Left forelimb (tissue), 1 donor: ENCODE measurements at regions not wholly inside any gene's neighbourhood (a gene's known extent, or its start where the extent isn't known, plus 50 kb on each side); places are given as distances from the start of the nearest gene placed in this dataset.

Experiments used
- DNase-seq: peaks from one replicate; pipeline ENCODE4 v3.0.0-alpha.2; 2018; ENCODE audit warnings: low spot score

- DNase-seq, result no peak
Measured at GRCh38 chr2:14910654-14911053, 278.1 kb downstream of the LRATD1 start.

- DNase-seq, result no peak
Measured at GRCh38 chr2:14915983-14916382, 283.5 kb downstream of the LRATD1 start.

- DNase-seq, result no peak
Measured at GRCh38 chr2:14923820-14924580, 291.5 kb downstream of the LRATD1 start.

DNA sequence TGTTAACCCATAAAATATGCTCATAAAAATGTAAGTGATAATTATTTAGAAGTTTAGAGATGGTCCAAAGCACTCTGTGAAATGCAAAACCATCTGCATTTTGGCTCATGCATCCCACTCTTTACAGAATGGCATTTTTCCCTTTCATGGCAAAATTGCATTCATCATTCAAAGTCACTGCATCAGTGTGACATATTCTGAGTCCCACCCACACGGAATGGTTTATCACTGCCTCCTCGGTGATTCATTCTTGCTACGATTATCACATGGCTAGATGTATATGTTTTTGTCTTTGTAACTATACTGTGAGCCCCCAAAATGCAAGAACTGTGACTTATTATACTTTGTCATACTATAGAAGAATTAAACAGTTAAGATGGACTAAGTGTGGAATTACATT, 293.0 kb downstream of the LRATD1 start:
- DNase-seq, result no peak

GRCh38 chr2:14927021-14927564, 294.6 kb downstream of the LRATD1 start:
- no peak for DNase-seq

DNA sequence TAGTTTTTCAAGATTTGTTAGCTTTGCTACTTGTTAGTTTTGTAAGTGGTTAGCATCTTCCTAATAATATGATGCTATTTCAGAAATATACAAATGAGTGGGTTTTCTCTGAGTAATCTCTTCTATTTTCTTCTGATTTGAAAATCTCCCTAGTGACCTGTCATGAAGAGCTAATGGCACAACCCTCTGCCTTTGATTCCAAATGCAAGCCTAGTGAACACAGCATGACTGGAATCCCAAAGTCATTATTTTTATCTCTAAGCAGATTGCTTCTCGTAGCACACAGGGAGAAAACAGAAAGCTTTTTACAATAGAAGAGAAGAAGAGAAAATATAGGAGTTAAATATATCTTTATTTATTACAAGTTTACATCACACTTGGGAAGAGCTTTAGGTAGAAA, 295.5 kb downstream of the LRATD1 start:
- no peak for DNase-seq

- DNase-seq, result no peak
Measured at GRCh38 chr2:14930441-14930840, 297.9 kb downstream of the LRATD1 start.

DNA sequence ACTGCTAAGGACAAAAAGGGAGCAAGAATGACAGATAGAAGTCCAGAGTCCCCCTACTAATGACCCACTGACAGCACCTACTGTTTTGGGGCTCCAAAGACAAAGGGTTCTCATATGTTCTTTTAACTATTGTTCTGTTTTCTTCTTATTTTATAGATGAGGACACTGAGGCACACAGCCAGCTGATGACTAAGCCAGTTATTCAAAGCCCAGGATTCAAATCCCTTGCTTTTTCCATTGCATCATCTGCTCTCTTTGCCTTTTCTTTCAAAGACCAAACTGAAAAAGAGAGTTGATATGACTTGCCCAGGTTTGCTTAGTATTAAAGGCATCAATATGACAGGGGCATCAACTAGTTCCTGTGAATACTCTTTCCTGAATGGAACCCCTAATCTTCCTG, 299.8 kb downstream of the LRATD1 start:
- DNase-seq, result no peak

DNA sequence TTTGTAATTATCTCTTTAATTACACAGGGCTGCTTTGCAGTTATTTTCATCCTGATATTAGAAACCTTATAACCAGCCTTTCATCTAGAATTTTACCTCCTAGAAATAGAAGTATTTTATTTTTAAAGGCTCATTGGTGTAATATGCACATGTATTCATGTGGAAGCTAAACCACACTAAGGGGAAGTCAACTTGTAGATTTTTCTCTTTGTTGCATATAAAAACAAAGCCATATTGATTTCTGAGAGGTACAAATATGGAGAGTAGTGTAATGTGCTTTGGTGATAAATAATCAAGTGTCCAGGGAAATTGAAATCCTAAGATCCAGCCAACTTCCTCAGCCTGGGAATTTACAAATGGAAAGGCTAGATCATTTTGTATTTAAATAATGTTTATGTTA, 301.2 kb downstream of the LRATD1 start:
- no peak for DNase-seq

GRCh38 chr2:14936426-14936825, 303.9 kb downstream of the LRATD1 start:
- DNase-seq, result no peak

DNA sequence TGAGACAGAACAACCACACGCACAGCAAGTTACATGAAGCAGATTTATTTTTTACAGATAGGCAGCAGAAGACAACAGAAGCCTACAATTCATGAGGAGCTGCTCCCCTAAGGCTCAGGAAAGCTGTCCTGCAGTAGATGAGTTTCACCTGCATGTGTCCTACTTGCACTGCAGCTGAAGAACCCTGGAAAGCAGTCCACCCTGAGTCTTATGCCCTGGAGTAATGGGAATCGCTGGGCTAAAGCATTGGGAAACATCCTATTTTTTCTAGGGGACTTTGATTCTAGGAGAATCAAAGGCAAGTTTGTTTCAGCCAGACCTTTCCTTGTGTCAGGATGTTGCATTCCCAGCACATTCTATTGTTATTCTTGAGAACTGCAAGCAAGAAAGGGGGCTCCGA, 304.8 kb downstream of the LRATD1 start:
- DNase-seq, result no peak

DNA sequence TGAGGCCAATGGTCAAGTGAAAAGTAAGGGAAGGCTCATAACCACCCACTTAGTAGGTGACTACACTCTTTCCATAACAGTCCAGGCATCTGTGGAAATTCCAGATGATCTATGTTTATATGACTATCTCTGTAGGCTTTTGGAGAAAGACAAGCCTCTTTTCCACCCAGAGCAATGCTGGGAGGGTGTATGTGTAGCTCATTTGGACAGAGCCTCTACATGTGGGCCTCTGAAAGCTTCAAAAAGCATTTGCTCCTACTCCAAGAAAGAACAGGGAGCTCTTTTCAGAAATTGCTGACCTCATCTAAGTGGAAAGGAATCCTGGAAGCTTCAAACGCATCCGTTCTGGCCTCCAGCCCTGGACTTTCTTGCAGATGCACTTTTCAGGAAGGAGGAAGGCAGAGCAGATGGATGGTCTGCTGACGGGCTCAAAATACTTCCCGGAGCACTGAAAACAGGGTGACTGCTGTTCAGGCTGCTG, 308.7 kb downstream of the LRATD1 start:
- peak; percentile 75 for DNase-seq

- DNase-seq, result no peak
Measured at GRCh38 chr2:14942987-14943386, 310.5 kb downstream of the LRATD1 start.

DNA sequence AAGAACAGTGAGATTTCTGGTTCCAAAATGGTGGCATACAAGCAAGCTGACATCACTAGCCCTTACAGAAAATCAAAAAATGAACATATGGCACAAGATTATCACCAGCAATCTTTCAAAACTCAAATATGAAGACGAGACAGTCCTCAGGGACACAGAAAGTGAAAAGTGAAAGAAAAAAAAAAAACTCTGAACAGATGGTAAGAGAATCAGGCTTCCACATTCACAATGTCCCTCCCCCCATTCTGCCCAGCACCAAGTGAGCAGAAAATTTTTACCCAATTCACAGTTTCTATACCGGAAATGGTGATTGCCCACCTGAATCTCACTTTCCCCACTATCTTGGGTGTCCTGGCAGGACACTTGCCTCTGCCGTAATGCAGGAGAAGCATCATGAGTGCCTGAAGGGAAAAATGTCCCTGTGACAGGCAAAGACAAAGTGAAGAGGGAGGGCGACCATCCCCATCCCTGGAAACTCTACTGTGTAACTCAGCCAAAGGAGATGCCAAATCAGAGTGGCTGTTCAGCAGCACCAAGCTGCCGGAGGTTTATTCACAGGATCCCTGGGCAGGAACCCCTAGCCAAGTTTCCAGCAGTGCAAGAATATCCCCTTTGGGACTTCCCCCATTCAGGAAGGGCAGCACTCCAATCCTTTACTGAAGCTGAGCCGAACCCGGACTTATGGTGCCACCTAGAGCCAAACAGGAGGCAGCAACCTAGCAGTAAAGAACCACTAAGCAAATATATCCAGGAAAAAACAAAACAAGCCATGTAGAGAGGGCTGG, 312.2 kb downstream of the LRATD1 start:
- no peak for DNase-seq

- DNase-seq, result no peak
Measured at GRCh38 chr2:14951569-14952285, 319.2 kb downstream of the LRATD1 start.

DNA sequence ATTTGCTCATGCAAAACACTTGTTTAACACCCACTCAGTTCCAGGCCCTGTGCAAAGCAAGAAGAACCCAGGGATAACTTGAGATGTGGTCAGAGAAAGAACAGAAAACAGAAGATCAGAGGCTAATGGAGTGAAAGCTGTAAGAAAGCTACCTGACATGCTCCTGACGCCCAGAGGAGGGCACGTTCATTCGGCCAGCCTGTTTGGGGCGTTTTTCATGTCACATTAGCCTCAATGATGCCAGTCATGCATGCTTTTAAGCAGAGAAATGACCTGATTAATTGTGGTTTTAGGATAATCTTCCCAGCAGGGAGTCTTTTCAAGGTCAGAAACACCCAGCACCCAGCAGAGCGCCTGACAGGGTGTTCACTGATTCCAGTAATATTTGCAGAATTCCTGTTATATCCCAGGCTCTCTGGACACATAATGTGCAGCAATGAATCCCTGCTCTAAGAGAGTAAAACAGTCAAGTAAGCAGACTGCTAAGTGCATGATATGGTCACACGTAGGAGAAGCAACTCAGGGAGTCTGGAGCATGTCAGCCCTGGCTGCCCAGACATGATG, 320.0 kb downstream of the LRATD1 start:
- no peak for DNase-seq

- DNase-seq, result no peak
Measured at GRCh38 chr2:14960686-14961324, 328.3 kb downstream of the LRATD1 start.

DNA sequence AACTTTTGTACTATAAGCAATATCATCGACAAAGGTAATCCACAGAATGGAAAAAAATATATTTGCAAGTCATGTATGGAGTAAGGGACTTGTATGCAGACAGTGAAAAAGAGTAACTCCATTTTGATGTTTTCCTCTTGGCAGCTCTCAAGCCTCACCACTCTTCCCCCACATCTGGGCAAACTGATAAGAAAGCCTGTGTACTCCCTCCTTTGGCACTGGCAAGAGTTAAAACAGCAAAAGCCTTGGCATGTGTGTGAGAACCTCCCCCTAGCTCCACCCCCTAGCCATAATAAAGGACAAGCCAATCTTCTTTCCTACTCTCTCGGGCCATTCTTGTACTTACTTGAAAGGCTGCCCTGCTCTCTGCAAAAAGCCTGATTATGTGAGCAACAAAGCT, 335.2 kb downstream of the LRATD1 start:
- DNase-seq, result no peak

- no peak for DNase-seq
Measured at GRCh38 chr2:14975381-14975780, 342.9 kb downstream of the LRATD1 start.

GRCh38 chr2:14977021-14977420, 344.5 kb downstream of the LRATD1 start:
- DNase-seq, result no peak

- DNase-seq, result no peak
Measured at GRCh38 chr2:14978845-14979244, 346.3 kb downstream of the LRATD1 start.

- DNase-seq, result no peak
Measured at GRCh38 chr2:14982790-14983189, 350.3 kb downstream of the LRATD1 start.
